Lower lobe of right lung (tissue), 2 donors: ENCODE measurements at regions not wholly inside any gene's neighbourhood (a gene's known extent, or its start where the extent isn't known, plus 50 kb on each side); places are given as distances from the start of the nearest gene placed in this dataset.

Experiments
- ATAC-seq, 2 donors: fragments of 200-7000 bp; cut with Tn5 transposase; one replicate each; pipeline ENCODE4 v1.9.1; 2020 to 2022; ENCODE audit warnings: mild to moderate bottlenecking in 2 of 2, moderate library complexity in 2 of 2
- DNase-seq: peaks from one replicate; pipeline ENCODE4 v3.0.0-alpha.2; 2020
- H3K27ac ChIP-seq: fragments of 200-600 bp; one replicate; pipeline ENCODE4 v1.8.0; 2022
- H3K27me3 ChIP-seq: fragments of 200-600 bp; one replicate; pipeline ENCODE4 v1.8.0; 2022; ENCODE audit warnings: low read depth
- H3K36me3 ChIP-seq: fragments of 200-600 bp; one replicate; pipeline ENCODE4 v1.8.0; 2022; ENCODE audit warnings: mild to moderate bottlenecking
- H3K4me1 ChIP-seq: fragments of 200-600 bp; one replicate; pipeline ENCODE4 v1.8.0; 2022
- H3K4me3 ChIP-seq: fragments of 200-600 bp; one replicate; pipeline ENCODE4 v1.8.0; 2022; ENCODE audit warnings: mild to moderate bottlenecking
- H3K9me3 ChIP-seq: fragments of 200-600 bp; one replicate; pipeline ENCODE4 v1.8.0; 2022
- intact Hi-C: fragments of 100-400 bp; cut with DNase I; formaldehyde crosslinking; loops from one replicate; pipeline ENCODE4 v1.11.0; 2022
- TF ChIP-seq, protein P1 (sequence below): fragments of 200-600 bp; IDR thresholded peaks from one replicate; pipeline ENCODE4 v1.8.0; 2022; ENCODE audit warnings: antibody characterized with exemption, mild to moderate bottlenecking
- donor health status: DM: no; HTN: yes; CAD: no; lungs with severe emphysema.

DNA sequence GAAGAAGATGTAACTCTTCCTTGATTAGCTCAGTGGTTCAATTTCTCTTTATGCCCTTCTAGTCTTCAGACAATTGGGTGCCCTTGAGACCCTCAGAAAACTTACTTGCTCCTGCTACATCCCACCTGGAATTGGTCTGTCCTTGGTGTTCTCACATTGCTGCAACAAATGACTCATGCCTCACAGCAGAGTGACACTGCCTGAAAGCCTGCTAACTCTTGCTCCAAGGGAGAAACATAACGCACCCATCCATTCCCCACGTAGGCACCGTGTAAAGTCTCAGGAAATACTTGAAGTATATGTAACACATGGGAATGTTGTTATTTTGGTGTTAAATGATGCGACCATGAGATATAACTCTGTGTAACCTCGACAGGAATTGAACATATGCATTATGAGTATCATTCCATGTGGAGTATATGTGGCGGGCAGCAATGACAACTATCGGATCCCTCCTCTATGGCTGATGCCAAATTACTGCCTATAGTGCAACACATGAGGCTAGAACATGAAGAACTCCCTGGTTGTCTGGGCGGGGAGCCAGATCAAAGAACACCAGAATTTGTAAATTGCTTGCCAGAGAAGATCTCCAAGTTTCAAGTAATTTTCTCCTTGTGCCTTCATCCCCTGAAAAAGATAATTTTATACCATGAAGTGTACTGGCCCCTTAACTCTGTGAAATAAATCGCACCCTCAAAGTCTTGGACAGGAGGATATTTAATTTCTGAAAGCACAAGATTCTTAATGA is 231.3 kb upstream of the STK26 start:
- H3K4me3 ChIP-seq: no peak overlapping the region
- intact Hi-C loops: no loop called here
- no peak for ATAC-seq
- H3K4me1 ChIP-seq: no peaks in the 10 kb centered on the region
- no peaks in the 10 kb centered on the region for H3K36me3 ChIP-seq
- H3K27ac ChIP-seq: no peak overlapping the region
- H3K27me3 ChIP-seq: no peaks in the 10 kb centered on the region
- TF ChIP-seq, protein P1, sequence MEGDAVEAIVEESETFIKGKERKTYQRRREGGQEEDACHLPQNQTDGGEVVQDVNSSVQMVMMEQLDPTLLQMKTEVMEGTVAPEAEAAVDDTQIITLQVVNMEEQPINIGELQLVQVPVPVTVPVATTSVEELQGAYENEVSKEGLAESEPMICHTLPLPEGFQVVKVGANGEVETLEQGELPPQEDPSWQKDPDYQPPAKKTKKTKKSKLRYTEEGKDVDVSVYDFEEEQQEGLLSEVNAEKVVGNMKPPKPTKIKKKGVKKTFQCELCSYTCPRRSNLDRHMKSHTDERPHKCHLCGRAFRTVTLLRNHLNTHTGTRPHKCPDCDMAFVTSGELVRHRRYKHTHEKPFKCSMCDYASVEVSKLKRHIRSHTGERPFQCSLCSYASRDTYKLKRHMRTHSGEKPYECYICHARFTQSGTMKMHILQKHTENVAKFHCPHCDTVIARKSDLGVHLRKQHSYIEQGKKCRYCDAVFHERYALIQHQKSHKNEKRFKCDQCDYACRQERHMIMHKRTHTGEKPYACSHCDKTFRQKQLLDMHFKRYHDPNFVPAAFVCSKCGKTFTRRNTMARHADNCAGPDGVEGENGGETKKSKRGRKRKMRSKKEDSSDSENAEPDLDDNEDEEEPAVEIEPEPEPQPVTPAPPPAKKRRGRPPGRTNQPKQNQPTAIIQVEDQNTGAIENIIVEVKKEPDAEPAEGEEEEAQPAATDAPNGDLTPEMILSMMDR: no peak
- H3K9me3 ChIP-seq: no peaks in the 10 kb centered on the region
- DNase-seq: no peak

DNA sequence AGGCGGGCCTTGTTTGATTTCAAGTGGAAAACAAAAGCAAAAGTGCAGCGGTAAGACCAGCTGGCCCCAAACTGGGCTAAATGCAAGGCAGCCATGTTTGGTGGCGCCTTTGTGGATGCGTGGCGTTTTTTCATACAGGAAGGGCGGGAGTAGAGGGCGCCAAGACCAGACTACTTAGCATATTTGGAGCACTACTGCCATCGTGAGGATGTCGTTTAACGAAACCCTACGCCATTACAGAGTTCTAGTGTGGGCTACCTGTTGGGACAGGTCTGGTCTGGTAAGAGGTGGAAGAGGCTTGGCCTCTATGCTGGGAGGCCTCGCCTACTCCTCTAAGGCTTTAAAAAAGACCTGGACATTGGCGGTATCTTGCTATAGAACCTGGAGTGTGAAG is 230.7 kb upstream of the STK26 start:
- ATAC-seq: peak in 1 of 2 donors; percentile 95
- TF ChIP-seq, protein P1: no peak
- Histone ChIP-seq H3K4me1 (no peaks in the 10 kb centered on the region), H3K27ac (no peak overlapping the region), H3K4me3 (no peak overlapping the region), H3K27me3 (no peaks in the 10 kb centered on the region), H3K9me3 (no peaks in the 10 kb centered on the region), H3K36me3 (no peaks in the 10 kb centered on the region)
- intact Hi-C loops: no loop called here
- DNase-seq: no peak

DNA sequence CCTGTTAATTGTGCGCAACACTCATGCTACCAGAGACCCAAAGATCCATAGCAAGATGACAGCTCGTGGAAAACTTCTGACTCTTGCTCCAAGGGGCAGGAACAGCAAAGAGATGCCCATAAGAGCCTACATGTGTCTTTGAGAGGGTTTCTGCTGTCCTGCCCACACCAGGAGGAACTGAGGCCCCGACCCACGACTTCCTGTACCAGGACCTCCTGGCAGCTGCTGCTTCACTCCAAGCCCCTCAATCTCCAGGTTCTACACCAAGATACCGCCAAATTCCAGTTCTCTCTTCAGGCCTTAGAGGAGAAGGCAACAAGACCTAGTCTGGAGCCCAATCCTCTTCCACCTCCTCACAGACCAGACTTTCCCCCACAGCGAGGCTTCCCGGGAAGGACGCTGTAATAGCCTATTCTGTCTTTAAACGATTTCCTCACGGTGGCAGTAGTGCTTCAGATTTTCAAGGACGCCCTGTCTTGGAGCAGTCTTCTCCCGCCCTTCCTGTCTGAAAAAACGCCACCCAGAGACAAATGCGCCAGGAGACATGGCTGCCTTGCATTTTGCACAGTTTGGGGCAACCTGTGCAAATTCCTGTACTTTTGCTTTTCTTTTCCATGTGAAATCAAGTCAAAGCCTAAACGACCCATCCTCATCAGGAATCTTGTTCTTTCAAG is 230.2 kb upstream of the STK26 start:
- Histone ChIP-seq H3K9me3 (no peaks in the 10 kb centered on the region), H3K36me3 (no peaks in the 10 kb centered on the region), H3K4me1 (no peaks in the 10 kb centered on the region), H3K27me3 (no peaks in the 10 kb centered on the region), H3K27ac (no peak overlapping the region), H3K4me3 (no peak overlapping the region)
- ATAC-seq: peak in 1 of 2 donors; percentile 95
- intact Hi-C loops: no loop called here
- TF ChIP-seq, protein P1: no peak
- DNase-seq: no peak

DNA sequence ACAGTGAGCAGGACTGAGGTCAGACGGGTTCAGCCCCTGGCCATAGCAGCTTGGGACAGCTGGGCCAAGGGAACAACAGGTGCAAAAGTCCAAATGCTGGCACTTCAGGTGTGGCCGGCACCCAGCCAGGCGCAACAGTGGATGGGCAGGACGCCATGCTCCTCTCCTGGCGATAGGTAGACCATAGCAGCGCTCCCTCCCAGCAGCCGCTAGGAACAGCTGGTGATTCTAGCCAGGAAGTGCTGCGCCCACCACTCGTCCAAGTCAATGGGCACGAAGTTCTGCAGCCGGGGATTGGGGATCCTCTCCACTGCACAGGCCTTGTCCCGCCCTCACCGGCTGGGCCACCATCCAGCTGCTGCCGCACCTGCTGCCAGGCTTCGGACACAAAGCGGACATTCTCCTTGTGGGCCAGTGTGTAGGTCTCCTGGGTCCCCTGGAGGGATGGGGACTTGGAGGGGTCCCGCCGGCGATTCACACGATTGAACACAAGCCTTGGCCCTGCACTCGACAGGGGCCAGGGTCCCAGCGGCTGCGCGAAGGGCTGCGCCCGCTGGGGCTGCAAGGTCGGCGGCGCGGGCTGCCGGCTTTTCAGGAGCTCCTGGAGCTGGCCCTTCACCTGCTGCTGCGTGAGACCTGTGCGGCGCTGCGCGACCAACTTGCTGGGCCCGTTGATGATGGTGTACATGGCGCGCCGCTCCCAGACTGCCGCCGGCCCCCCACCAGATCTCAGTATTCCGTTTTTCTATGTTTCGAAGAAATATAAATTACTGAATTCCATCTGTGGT is 227.5 kb upstream of the STK26 start:
- ATAC-seq (no peak), DNase-seq (no peak)
- Histone ChIP-seq H3K4me1 (no peaks in the 10 kb centered on the region), H3K27me3 (no peaks in the 10 kb centered on the region), H3K9me3 (no peaks in the 10 kb centered on the region), H3K4me3 (no peak overlapping the region), H3K36me3 (no peaks in the 10 kb centered on the region), H3K27ac (no peak overlapping the region)
- intact Hi-C loops: no loop called here
- TF ChIP-seq, protein P1: no peak

DNA sequence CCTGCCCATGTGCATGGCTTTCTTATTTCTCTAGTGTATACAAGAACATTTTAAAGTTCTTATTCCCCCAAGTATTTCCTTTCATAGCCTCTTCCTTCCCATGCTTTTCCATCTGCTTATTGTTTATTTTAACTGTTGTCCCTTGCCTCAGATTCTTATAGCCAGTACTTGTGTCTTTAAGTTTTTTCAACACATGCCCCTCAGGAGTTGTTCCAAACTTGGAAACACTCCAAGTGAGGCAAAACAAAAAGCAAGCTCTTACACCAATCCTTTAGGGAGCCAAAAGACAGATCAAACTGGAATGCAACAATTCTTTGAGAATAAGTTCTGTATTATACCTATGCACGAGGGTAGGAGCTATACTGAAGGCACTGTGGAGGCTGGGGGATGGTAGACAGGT is 222.0 kb upstream of the STK26 start:
- no peak for ATAC-seq
- no peak for DNase-seq
- Histone ChIP-seq H3K27me3 (no peaks in the 10 kb centered on the region), H3K4me1 (no peaks in the 10 kb centered on the region), H3K9me3 (no peaks in the 10 kb centered on the region), H3K4me3 (no peak overlapping the region), H3K36me3 (no peaks in the 10 kb centered on the region), H3K27ac (no peak overlapping the region)
- intact Hi-C loops: no loop called here
- TF ChIP-seq, protein P1: no peak
